ENCODE measurements at regions not wholly inside any gene's neighbourhood (a gene's known extent, or its start where the extent isn't known, plus 50 kb on each side); places are given as distances from the start of the nearest gene placed in this dataset.

DNA sequence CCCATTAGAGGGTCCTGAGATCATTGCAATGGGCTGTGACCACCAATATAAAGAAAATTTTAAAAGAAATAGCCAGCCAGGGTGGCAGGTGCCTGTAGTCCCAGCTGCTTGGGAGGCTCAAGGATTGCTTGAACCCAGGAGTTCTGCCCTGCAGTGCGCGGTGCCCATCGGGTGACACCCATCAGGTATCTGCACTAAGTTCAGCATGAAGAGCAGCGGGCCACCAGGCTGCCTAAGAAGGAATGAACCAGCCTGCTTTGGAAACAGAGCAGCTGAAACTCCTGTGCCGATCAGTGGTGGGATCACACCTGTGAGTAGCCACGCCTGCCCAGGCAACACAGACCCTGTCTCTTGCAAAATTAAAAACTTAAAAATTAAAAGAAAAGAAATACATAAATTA, 102.5 kb upstream of the FOXC1 start:
- Histone ChIP-seq H3K4me3 (ENCODE audit: control extremely low read depth in 1 of 5, extremely low read depth in 1 of 5, insufficient read depth in 1 of 5, low read depth in 2 of 5, low read length in 4 of 5) (no peak overlapping the region), H3K36me3 (replicated peaks in 1 of 2; ENCODE audit: control extremely low read depth in 1 of 2, control insufficient read depth in 1 of 2, extremely low read depth in 1 of 2, insufficient read depth in 2 of 2, low read length in 1 of 2) (no peaks in the 10 kb centered on the region), H3K4me1 (ENCODE audit: control insufficient read depth in 2 of 2, insufficient read depth in 2 of 2, low read length in 2 of 2) (no peaks in the 10 kb centered on the region), H4K20me1 (ENCODE audit: control insufficient read depth, insufficient read depth, low read length, poor library complexity, severe bottlenecking) (no peaks in the 10 kb centered on the region), H3K4me2 (replicated peaks; ENCODE audit: low read depth, low read length, poor library complexity, severe bottlenecking) (no peak overlapping the region), H3K27ac (ENCODE audit: low read length in 2 of 2) (no peak overlapping the region), H3K27me3 (replicated peaks in 1 of 4; ENCODE audit: control extremely low read depth in 1 of 4, control insufficient read depth in 3 of 4, insufficient read depth in 4 of 4, low read length in 3 of 4) (no peaks in the 10 kb centered on the region), H3K9ac (ENCODE audit: low read length) (no peak overlapping the region), H3K9me3 (ENCODE audit: control extremely low read depth in 1 of 3, control insufficient read depth in 2 of 3, insufficient read depth in 1 of 3, low read length in 2 of 3) (peaks cover 0 to 14% (median 3%) of the 10 kb centered on the region in 3 donors), H3K79me2 (ENCODE audit: control insufficient read depth, insufficient read depth, low read length) (no peaks in the 10 kb centered on the region), H2AFZ (ENCODE audit: insufficient read depth, low read depth, low read length, poor library complexity, severe bottlenecking) (no peak overlapping the region)
- Mint-ChIP-seq H3K27ac (no peak overlapping the region), H3K27me3 (peaks cover 22% of the 10 kb centered on the region), H3K4me1 (no peaks in the 10 kb centered on the region), H3K4me3 (no peak overlapping the region), H3K9me3 (ENCODE audit: insufficient read depth) (no peaks in the 10 kb centered on the region)
- ChIA-PET POLR2A (no interaction called here), CTCF (no interaction called here)
- ATAC-seq (ENCODE audit: low read depth) (no peak), DNase-seq (no peak)
- TF ChIP-seq CTCF (IDR thresholded peaks at IDR 0.05), result no peak
- TF ChIP-seq EZH2 (IDR thresholded peaks at IDR 0.05; ENCODE audit: borderline replicate concordance, insufficient read depth, low read depth, low read length, poor library complexity, severe bottlenecking), result no peak
- WGBS (ENCODE audit: insufficient coverage), result 94% methylated on average over 4 of the region's 6 CpGs
- intact Hi-C loops (cut with micrococcal nuclease), result no loop called here

- Histone ChIP-seq H3K4me1 (ENCODE audit: control insufficient read depth in 2 of 2, insufficient read depth in 2 of 2, low read length in 2 of 2) (no peaks in the 10 kb centered on the region), H3K9ac (ENCODE audit: low read length) (no peak overlapping the region), H4K20me1 (ENCODE audit: control insufficient read depth, insufficient read depth, low read length, poor library complexity, severe bottlenecking) (no peaks in the 10 kb centered on the region), H3K36me3 (replicated peaks in 1 of 2; ENCODE audit: control extremely low read depth in 1 of 2, control insufficient read depth in 1 of 2, extremely low read depth in 1 of 2, insufficient read depth in 2 of 2, low read length in 1 of 2) (no peaks in the 10 kb centered on the region), H2AFZ (ENCODE audit: insufficient read depth, low read depth, low read length, poor library complexity, severe bottlenecking) (no peak overlapping the region), H3K27ac (ENCODE audit: low read length in 2 of 2) (no peak overlapping the region), H3K4me3 (ENCODE audit: control extremely low read depth in 1 of 5, extremely low read depth in 1 of 5, insufficient read depth in 1 of 5, low read depth in 2 of 5, low read length in 4 of 5) (no peak overlapping the region), H3K4me2 (replicated peaks; ENCODE audit: low read depth, low read length, poor library complexity, severe bottlenecking) (no peak overlapping the region), H3K27me3 (replicated peaks in 1 of 4; ENCODE audit: control extremely low read depth in 1 of 4, control insufficient read depth in 3 of 4, insufficient read depth in 4 of 4, low read length in 3 of 4) (no peaks in the 10 kb centered on the region), H3K9me3 (ENCODE audit: control extremely low read depth in 1 of 3, control insufficient read depth in 2 of 3, insufficient read depth in 1 of 3, low read length in 2 of 3) (peaks cover 0 to 14% (median 3%) of the 10 kb centered on the region in 3 donors), H3K79me2 (ENCODE audit: control insufficient read depth, insufficient read depth, low read length) (no peaks in the 10 kb centered on the region)
- TF ChIP-seq EZH2 (IDR thresholded peaks at IDR 0.05; ENCODE audit: borderline replicate concordance, insufficient read depth, low read depth, low read length, poor library complexity, severe bottlenecking) (no peak), CTCF (IDR thresholded peaks at IDR 0.05) (no peak)
- POLR2A ChIA-PET, result no interaction called here
- Mint-ChIP-seq H3K9me3 (ENCODE audit: insufficient read depth) (no peaks in the 10 kb centered on the region), H3K27me3 (peaks cover 16% of the 10 kb centered on the region), H3K27ac (no peak overlapping the region), H3K4me3 (no peak overlapping the region), H3K4me1 (no peaks in the 10 kb centered on the region)
- 85% methylated on average over 4 of the region's 4 CpGs for WGBS (ENCODE audit: insufficient coverage)
- DNase-seq, result no peak
- intact Hi-C loops (cut with micrococcal nuclease), result no loop called here
- CTCF ChIA-PET, result no interaction called here
- ATAC-seq (ENCODE audit: low read depth), result no peak
These were observed 100.5 kb upstream of the FOXC1 start for GRCh38 chr6:1509241-1509640.
